ENCODE measurements at regions not wholly inside any gene's neighbourhood (a gene's known extent, or its start where the extent isn't known, plus 50 kb on each side); places are given as distances from the start of the nearest gene placed in this dataset.

- TF ChIP-seq POLR2AphosphoS5 (IDR thresholded peaks at IDR 0.05; ENCODE audit: low read depth) (no peak), CTCF (IDR thresholded peaks at IDR 0.05; ENCODE audit: insufficient read depth, low read length) (no peak), GABPA (IDR thresholded peaks at IDR 0.05; ENCODE audit: low read depth) (no peak), SPI1 (IDR thresholded peaks at IDR 0.05; ENCODE audit: borderline replicate concordance, low read depth) (no peak)
- TF ChIP-seq, protein P1, sequence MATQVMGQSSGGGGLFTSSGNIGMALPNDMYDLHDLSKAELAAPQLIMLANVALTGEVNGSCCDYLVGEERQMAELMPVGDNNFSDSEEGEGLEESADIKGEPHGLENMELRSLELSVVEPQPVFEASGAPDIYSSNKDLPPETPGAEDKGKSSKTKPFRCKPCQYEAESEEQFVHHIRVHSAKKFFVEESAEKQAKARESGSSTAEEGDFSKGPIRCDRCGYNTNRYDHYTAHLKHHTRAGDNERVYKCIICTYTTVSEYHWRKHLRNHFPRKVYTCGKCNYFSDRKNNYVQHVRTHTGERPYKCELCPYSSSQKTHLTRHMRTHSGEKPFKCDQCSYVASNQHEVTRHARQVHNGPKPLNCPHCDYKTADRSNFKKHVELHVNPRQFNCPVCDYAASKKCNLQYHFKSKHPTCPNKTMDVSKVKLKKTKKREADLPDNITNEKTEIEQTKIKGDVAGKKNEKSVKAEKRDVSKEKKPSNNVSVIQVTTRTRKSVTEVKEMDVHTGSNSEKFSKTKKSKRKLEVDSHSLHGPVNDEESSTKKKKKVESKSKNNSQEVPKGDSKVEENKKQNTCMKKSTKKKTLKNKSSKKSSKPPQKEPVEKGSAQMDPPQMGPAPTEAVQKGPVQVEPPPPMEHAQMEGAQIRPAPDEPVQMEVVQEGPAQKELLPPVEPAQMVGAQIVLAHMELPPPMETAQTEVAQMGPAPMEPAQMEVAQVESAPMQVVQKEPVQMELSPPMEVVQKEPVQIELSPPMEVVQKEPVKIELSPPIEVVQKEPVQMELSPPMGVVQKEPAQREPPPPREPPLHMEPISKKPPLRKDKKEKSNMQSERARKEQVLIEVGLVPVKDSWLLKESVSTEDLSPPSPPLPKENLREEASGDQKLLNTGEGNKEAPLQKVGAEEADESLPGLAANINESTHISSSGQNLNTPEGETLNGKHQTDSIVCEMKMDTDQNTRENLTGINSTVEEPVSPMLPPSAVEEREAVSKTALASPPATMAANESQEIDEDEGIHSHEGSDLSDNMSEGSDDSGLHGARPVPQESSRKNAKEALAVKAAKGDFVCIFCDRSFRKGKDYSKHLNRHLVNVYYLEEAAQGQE (IDR thresholded peaks at IDR 0.05; ENCODE audit: insufficient replicate concordance, low read depth), result no peak
These were observed 86.8 kb upstream of the NDUFV2 start for GRCh38 chr18:9015689-9016088.

All from HL-60 (cell line).